HS-5 (cell line): ENCODE measurements at regions not wholly inside any gene's neighbourhood (a gene's known extent, or its start where the extent isn't known, plus 50 kb on each side); places are given as distances from the start of the nearest gene placed in this dataset.

ENCODE experiments used
- DNase-seq: peaks from one replicate; pipeline ENCODE4 v3.0.0-alpha.2; 2012; ENCODE audit warnings: low read depth

- no peak for DNase-seq
Observed at GRCh38 chr3:31349001-31349748, 183.6 kb upstream of the STT3B start.

- no peak for DNase-seq
Observed at GRCh38 chr3:31350307-31350706, 182.4 kb upstream of the STT3B start.

GRCh38 chr3:31352331-31352730 is 180.4 kb upstream of the STT3B start:
- no peak for DNase-seq

DNA sequence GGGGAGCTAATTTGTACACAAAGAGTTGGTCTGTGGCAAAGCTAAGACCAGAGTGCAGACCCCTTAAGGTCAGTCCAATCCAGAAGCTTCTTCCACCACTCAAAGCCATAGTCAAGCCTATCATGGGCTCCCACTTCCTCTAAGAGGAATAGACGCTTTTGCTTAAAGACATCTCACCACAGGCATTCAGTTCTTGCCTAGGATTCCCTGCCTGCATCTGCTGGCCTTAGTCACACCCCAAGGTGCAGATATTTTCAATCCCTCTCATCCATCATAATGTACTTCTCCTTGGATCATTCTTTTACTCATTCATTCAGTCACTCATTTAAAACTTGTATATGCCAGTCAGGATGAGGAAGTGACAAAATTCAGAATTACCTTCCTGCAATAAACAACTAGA is 179.6 kb upstream of the STT3B start:
- DNase-seq: no peak

GRCh38 chr3:31354373-31354772 is 178.4 kb upstream of the STT3B start:
- no peak for DNase-seq

GRCh38 chr3:31355807-31356206 is 176.9 kb upstream of the STT3B start:
- DNase-seq: no peak

DNA sequence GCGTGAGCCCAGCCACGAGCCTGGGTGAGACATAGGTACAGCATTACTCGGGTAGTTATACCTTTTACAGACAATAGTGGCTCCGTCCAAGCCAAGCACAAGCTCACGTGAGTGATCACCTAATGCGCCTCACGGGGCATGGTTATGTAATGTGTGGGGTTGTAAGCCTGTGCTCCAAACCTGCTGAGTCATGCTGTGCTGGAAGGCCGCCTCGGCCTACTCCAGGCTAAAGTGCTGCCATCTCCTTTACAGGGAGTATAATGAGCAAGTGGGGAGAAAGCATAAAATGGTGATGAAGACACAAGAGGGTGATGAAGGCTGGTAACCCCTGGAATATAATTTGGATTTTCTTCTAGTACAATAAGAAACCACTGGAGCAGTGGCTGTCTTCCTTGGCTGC is 175.8 kb upstream of the STT3B start:
- DNase-seq: no peak

GRCh38 chr3:31357451-31357850 is 175.3 kb upstream of the STT3B start:
- DNase-seq: no peak

- no peak for DNase-seq
Observed at GRCh38 chr3:31358473-31359070, 174.2 kb upstream of the STT3B start.

DNA sequence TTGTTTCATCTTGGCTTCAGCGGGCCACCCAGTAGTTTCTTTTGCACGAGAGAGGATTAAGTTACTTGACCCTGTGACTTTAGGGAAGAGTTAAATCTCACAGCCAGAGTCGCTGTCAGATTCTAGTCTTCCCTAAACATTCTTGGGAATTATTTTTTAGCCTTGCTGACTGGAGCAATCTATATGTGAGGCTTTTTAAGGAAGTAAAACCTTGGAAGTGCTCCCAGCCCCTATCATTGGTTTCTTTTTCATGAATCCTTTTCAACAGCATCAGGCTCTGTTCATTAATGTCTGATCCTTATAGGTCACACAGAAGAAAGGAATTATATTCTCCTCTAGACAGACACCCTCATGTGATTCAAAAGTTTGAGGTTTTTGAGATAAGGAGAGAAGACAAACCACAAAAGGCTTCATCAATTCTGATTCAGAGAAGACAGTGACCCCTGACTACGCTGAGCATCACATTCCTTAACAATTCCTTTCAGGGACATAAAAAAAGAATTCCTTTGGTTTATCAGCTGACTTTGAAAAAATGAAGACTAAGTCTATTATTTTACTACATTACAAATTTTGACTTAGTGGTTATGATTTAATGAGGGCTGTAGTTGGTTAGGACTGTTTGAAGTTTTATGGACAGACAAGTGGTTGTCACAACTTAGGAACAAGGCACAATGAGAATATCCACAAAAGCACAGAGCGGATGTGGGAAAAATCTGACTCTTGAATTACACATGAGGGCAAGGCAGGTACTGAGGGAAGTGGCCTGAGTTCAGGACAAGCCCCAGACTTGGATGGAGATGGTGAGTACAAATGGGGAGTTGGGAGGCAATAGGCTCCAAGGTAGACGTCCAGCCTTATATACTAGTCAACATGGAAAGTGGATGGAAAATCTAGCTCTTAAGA is 171.1 kb upstream of the STT3B start:
- peak; percentile 80 for DNase-seq

GRCh38 chr3:31364188-31364587 is 168.5 kb upstream of the STT3B start:
- DNase-seq: no peak

GRCh38 chr3:31364711-31365110 is 168.0 kb upstream of the STT3B start:
- no peak for DNase-seq

DNA sequence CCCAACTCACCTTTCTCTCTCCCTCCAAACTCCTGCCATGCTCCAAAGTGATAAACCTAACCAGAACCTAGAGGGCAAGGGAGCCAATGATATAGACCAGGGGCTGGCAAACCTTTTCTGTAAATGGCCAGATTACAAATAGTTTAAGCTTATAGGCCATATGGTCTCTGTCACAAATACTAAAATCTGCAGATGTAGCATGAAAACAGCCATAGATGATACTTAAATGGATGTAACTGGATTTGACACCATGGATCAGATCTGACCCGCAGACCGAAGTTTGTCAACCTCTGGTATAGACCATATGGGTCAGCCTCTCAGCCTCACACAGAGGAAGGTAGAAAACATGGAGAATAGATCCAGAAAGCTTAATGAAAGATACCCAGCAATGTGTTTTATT is 165.2 kb upstream of the STT3B start:
- no peak for DNase-seq

DNA sequence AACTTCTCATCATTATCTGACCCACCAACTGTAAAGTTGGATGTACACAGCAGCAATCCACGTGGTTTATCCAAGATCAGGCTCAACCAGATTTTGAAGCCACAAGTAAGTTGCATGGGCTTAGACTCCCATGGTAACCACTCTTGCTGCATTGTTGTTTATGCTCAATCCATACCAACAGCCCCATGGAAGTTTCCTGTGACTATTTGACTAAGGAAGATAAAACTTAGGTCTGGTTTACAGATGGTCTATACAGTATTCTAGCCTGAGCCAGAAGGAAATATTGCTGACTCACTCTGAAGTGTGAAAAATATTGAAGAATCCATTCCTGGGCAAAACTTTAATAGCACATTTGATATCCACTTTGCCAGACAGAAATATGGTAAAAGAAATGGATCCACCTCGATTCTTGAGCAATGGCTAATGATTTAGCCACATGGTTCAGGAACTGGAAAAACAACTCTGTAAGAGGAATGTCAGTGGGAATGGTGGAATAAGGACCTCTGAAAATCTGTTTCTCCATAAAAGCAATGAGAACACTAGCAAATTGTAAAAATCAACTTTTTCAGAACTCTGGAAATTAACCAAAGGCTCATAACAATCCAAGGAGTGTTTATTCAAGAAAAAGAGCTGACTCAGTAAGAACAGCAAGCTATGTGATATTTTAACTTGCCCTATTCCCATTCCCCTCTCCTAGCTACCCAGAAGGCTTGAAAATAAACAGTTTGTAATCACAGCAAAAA is 162.9 kb upstream of the STT3B start:
- no peak for DNase-seq

GRCh38 chr3:31370380-31370666 is 162.4 kb upstream of the STT3B start:
- no peak for DNase-seq

- no peak for DNase-seq
Observed at GRCh38 chr3:31370681-31371080, 162.0 kb upstream of the STT3B start.

DNA sequence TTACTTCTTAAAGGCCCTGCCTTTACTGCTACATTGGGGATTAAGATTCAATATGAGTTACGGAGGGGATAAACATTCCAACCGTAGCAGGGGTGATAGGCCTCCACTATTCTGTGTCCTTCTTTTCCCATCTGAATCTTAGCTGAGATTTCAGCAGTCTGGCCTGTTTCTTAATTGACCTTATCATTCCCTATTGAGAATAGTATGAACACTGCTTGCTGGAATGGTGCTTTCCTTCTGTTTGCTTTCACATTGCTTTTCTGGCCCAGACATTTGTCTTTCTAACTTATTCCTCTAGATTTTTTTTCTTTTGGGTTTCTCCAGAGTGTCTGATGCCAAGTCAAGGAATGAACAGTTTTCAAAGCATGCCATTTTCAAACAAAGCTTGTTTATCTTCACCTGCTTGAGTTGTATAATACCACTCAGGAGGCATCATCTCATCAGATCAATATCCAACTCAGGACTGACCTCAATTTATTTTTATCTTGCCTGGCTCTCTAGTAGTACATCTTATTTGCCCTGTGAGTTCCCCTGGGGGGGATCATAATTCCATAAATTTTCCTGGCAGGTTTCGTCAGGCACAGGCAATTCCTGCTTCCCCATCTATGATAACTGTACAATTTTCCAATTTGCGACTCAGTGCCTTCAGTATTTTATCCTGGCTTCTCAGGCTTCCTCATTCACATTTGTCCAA is 161.1 kb upstream of the STT3B start:
- no peak for DNase-seq

GRCh38 chr3:31373681-31374080 is 159.0 kb upstream of the STT3B start:
- no peak for DNase-seq

- DNase-seq: peak; percentile 86
Observed at GRCh38 chr3:31377045-31377642, 155.6 kb upstream of the STT3B start.

DNA sequence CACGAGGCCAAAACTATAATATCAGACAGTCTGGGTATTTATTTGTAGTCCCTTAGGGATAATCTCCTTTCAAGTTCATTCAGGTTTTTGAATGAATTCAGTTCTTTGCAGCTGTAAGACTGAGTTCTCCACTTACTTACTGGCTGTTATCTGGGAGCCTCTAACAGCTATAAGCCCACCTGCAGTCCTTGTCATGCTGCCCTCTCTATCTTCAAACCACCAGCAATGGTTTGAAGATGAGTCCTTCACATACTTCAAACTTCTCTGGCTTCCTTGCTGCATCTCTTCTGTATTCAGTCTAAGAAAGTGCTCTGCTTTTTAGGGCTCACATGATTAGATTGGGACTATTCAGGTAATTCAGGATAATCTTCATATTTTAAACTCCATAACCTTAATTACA is 154.5 kb upstream of the STT3B start:
- no peak for DNase-seq

DNA sequence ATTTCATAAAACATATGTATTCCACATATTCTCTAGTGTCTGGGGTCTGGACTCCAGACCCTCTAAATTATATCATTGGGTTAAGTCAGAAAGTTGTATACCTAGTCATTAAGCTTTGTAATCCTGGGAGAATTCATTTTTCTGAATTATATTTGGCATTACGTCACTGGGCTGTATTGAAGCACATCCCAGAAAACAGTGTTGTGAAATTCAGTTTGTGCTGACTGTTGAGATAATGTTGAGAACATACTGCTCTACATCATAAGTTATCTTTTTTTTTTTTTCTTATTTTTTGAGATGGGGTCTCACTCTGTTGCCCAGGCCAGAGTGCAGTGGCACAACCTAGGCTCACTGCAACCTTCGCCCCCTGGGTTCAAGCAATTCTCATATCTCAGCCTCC is 153.1 kb upstream of the STT3B start:
- DNase-seq: no peak

DNA sequence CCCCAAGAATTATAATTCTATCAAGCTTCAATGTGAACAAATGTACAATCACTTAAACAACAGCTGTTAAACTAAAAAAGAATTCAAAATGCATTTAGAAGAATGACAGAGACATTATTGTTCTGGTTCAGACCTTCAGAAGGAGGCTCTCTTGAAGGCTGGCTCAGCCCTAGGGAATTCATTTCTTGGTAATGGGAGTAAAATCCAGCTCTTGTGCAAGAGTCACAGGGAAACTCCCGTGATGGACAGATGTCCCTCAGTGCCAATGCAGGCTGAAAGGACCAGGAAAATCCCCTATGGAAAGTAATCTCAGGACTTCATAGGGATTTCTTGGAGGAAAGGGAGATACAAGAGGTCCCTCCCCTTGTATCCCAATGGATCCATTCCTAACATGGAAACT is 149.9 kb upstream of the STT3B start:
- no peak for DNase-seq
